H1 (cell line): ENCODE measurements at regions not wholly inside any gene's neighbourhood (a gene's known extent, or its start where the extent isn't known, plus 50 kb on each side); places are given as distances from the start of the nearest gene placed in this dataset.

Experiments
- CEBPB ChIP-seq: IDR thresholded peaks from 2 replicates; pipeline ENCODE4 v1.6.1; 2012; ENCODE audit warnings: low read depth, low read length
- CTBP2 ChIP-seq: IDR thresholded peaks from 2 replicates; pipeline ENCODE4 v1.7.0; 2011; ENCODE audit warnings: borderline replicate concordance, mild to moderate bottlenecking, moderate library complexity, mixed read lengths, low read length; ENCODE audit not compliant: insufficient read depth, insufficient read length
- EP300 ChIP-seq, 2 experiments: IDR thresholded peaks; 1 replicate in 1 of 2; 2 replicates in 1 of 2; pipeline ENCODE4 v1.6.1; 2011 to 2012; ENCODE audit warnings: low read depth in 2 of 2, low read length in 2 of 2, mild to moderate bottlenecking in 2 of 2, borderline replicate concordance in 1 of 2, inconsistent platforms in 1 of 2, moderate library complexity in 1 of 2
- NANOG ChIP-seq: IDR thresholded peaks from 2 replicates; pipeline ENCODE4 v1.6.1; 2011; ENCODE audit warnings: low read length, low read depth, mild to moderate bottlenecking, inconsistent platforms; ENCODE audit not compliant: insufficient read depth, poor library complexity, severe bottlenecking
- TEAD4 ChIP-seq: IDR thresholded peaks from 2 replicates; pipeline ENCODE4 v1.6.1; 2012; ENCODE audit warnings: low read depth, low read length, inconsistent platforms, mixed read lengths
- YY1 ChIP-seq: IDR thresholded peaks from 2 replicates; pipeline ENCODE4 v1.6.1; 2011; ENCODE audit warnings: low read depth, mild to moderate bottlenecking, low read length
- TF ChIP-seq, protein P1 (sequence below): IDR thresholded peaks from 2 replicates; pipeline ENCODE4 v1.6.1; 2012; ENCODE audit warnings: low read length, inconsistent platforms

- no peak for TF ChIP-seq NANOG
- TF ChIP-seq CTBP2 = no peak
- TF ChIP-seq CEBPB = no peak
- TF ChIP-seq YY1 = no peak
- TF ChIP-seq, protein P1, sequence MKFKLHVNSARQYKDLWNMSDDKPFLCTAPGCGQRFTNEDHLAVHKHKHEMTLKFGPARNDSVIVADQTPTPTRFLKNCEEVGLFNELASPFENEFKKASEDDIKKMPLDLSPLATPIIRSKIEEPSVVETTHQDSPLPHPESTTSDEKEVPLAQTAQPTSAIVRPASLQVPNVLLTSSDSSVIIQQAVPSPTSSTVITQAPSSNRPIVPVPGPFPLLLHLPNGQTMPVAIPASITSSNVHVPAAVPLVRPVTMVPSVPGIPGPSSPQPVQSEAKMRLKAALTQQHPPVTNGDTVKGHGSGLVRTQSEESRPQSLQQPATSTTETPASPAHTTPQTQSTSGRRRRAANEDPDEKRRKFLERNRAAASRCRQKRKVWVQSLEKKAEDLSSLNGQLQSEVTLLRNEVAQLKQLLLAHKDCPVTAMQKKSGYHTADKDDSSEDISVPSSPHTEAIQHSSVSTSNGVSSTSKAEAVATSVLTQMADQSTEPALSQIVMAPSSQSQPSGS = no peak
- no peak for TF ChIP-seq TEAD4
- TF ChIP-seq EP300 (IDR thresholded peaks at IDR 0.05; ENCODE audit: borderline replicate concordance in 1 of 2, low read depth in 2 of 2, low read length in 2 of 2) = no peak
Measured at GRCh38 chr11:119995730-119996491, 142.0 kb downstream of the TRIM29 start (continued).
